WERI-Rb-1 (cell line): ENCODE measurements at regions not wholly inside any gene's neighbourhood (a gene's known extent, or its start where the extent isn't known, plus 50 kb on each side); places are given as distances from the start of the nearest gene placed in this dataset.

Source experiments
- DNase-seq: peaks from one replicate; pipeline ENCODE4 v3.0.0-alpha.2; 2020
- H3K27ac ChIP-seq: fragments of 250-450 bp; sonication (Bioruptor Pico); 2 replicates; pipeline ENCODE4 v1.5.1; 2020; ENCODE audit warnings: mild to moderate bottlenecking, moderate library complexity
- H3K27me3 ChIP-seq: fragments of 250-450 bp; sonication (Bioruptor Pico); 2 replicates; pipeline ENCODE4 v1.5.1; 2021; ENCODE audit warnings: mild to moderate bottlenecking, low read depth, moderate library complexity; ENCODE audit not compliant: insufficient read depth, severe bottlenecking
- H3K36me3 ChIP-seq: fragments of 250-450 bp; sonication (Bioruptor Pico); 2 replicates; pipeline ENCODE4 v1.5.1; 2020; ENCODE audit warnings: mild to moderate bottlenecking, moderate library complexity
- H3K4me3 ChIP-seq: 2 replicates; pipeline ENCODE4 v1.5.1; 2011; ENCODE audit warnings: low read depth, mild to moderate bottlenecking, control low read depth, low read length
- H3K9me3 ChIP-seq: fragments of 250-450 bp; sonication (Bioruptor Pico); 2 replicates; pipeline ENCODE4 v1.5.1; 2021; ENCODE audit warnings: mild to moderate bottlenecking, moderate library complexity; ENCODE audit not compliant: severe bottlenecking
- CTCF ChIP-seq: IDR thresholded peaks from 2 replicates; pipeline ENCODE4 v1.5.1; 2011; ENCODE audit warnings: low read depth, mild to moderate bottlenecking, control low read depth, inconsistent platforms, low read length

DNA sequence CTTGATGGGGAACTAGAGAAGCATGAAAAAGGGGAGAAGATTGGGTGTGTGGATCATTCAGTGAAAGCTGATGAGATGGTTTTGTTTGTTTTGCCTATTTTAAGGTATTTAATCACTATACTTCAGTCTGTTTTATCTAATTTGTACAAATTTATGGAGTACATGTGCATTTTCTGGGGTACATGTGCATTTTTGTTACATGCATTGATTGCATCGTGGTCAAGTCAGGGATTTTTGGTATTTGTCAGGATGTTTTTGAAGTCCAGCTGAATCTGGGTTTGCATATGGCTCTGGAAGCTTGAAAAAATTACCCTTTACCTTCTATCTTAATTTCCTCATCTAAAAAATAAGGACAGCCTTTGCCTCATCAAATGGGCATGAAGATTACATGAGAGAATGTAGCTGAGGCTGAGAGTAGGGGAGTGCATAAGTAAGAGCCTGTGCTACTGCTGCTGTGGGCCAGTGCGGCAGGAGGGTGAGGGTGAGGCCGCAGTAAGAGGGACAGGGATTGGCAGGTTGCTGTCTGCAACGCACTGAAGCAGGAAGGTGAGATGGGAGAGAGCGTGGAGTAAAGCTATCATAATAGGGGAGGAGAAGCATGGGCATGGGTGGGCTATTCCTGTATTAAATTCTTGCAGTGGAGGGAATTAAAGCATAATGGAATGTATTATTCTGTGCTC lies 139.8 kb downstream of the NPR3 start:
- Histone ChIP-seq H3K27me3 (peaks cover 56% of the 10 kb centered on the region), H3K9me3 (no peaks in the 10 kb centered on the region), H3K27ac (no peak overlapping the region), H3K4me3 (no peak overlapping the region), H3K36me3 (no peaks in the 10 kb centered on the region)
- DNase-seq = no peak
- no peak for TF ChIP-seq CTCF

- no peaks in the 10 kb centered on the region for H3K36me3 ChIP-seq
- no peak for TF ChIP-seq CTCF
- no peak overlapping the region for H3K27ac ChIP-seq
- no peak overlapping the region for H3K4me3 ChIP-seq
- H3K27me3 ChIP-seq = peaks cover 50% of the 10 kb centered on the region
- no peak for DNase-seq
- H3K9me3 ChIP-seq = no peaks in the 10 kb centered on the region
Measured at GRCh38 chr5:32851559-32852173, 140.5 kb downstream of the NPR3 start.

- Histone ChIP-seq H3K27me3 (peaks cover 42% of the 10 kb centered on the region), H3K36me3 (no peaks in the 10 kb centered on the region), H3K4me3 (no peak overlapping the region), H3K27ac (no peak overlapping the region), H3K9me3 (no peaks in the 10 kb centered on the region)
- DNase-seq = no peak
- no peak for TF ChIP-seq CTCF
Measured at GRCh38 chr5:32852535-32852934, 141.4 kb downstream of the NPR3 start.

- Histone ChIP-seq H3K27me3 (peaks cover 37% of the 10 kb centered on the region), H3K9me3 (no peaks in the 10 kb centered on the region), H3K27ac (no peak overlapping the region), H3K36me3 (no peaks in the 10 kb centered on the region), H3K4me3 (no peak overlapping the region)
- no peak for TF ChIP-seq CTCF
- DNase-seq = no peak
Measured at GRCh38 chr5:32852976-32853375, 141.9 kb downstream of the NPR3 start.

DNA sequence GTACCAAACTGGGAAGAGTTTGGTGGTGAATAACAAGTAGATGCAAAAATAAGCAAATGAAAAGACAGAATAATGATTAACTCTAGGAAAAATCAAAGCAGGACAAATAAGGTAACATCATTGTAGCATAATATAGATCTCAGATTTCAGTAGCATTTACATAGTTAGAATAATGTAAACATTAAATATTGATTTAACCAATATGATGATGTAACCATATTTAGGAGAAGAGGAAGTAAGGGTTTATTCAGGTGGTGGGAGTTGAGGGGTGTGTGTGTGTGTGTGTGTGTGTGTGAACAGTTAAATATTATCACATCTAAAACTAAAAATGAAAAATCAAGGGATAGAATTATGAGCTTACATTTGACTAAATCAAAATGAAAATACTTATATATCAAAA lies 143.4 kb downstream of the NPR3 start:
- DNase-seq = no peak
- H3K9me3 ChIP-seq = peaks cover 5% of the 10 kb centered on the region
- peaks cover 24% of the 10 kb centered on the region for H3K27me3 ChIP-seq
- no peak overlapping the region for H3K27ac ChIP-seq
- no peaks in the 10 kb centered on the region for H3K36me3 ChIP-seq
- no peak for TF ChIP-seq CTCF
- H3K4me3 ChIP-seq = no peak overlapping the region
